GM21447 (cell line): ENCODE measurements at regions not wholly inside any gene's neighbourhood (a gene's known extent, or its start where the extent isn't known, plus 50 kb on each side); places are given as distances from the start of the nearest gene placed in this dataset.

Experiments
- ATAC-seq: cut with Tn5 transposase; IDR thresholded peaks from one replicate; pipeline ENCODE4 v1.9.1; 2021; ENCODE audit not compliant: unreplicated experiment

DNA sequence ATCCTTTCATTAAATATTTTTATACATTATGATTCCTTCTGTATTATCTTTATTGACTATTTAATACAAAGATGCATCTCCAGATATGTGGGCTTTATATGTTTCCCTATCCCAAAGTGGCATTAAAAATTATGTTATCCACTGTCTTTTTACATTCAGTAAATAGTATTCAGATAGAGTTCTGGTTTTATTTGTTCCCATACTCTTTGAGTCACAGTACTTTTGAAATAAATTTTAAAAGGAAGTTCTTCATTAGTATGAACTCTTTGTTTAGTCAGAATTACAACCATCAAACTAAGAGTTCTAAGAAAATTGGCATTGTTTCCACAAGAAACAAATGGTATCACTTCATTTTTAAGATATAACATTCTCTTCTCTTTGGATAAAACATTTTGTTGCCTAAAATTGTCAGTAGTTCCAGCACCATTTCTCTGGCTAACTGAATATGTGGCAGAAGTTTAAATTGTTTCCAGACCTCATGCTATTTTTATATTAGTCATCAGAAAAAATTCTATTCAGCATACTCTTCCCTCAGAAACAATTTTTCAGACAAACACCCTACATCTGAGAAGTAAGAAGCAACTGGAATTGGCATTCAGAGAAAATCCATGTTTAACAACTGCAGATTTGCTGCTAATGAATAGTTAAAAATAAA is 88.5 kb upstream of the COL5A2 start:
- no peak for ATAC-seq

DNA sequence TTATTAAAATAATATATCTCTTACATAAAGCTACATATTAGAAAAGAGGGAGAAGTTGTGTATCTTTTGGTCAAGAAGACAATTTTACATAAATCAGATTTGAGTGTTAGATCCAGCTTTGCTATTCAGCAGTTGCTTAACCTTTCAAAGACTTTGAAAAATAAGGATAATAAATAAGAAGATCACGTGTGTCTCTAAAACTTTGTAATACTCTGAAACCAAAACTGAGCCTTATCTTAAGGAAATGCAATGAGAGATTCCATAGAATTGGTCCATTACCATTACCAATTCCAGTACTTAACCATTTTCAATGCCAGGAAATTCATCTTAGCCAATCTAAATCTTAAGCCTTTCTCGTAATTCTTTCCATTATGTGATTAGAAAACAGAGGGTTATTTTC is 89.2 kb upstream of the COL5A2 start:
- no peak for ATAC-seq

GRCh38 chr2:189273734-189274133 is 94.2 kb upstream of the COL5A2 start:
- no peak for ATAC-seq

DNA sequence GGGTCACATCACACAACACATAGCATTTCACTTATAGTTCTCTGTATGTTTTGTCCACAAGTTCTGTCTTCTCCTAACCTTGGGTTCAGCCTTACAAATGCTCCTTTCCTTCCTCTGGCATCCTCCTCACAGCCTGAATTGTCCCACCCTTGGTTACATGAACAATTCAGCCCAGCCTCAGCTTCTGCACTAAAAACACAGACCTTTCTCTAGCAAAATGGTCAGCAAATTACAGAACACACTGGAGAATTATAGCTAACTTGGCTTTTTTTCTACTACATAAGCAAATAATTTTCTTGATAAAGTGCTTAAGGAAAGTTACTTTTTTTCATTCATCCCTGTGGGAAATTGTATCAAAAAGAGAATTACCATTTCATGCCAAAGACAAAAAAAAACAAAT is 94.8 kb upstream of the COL5A2 start:
- ATAC-seq = no peak

DNA sequence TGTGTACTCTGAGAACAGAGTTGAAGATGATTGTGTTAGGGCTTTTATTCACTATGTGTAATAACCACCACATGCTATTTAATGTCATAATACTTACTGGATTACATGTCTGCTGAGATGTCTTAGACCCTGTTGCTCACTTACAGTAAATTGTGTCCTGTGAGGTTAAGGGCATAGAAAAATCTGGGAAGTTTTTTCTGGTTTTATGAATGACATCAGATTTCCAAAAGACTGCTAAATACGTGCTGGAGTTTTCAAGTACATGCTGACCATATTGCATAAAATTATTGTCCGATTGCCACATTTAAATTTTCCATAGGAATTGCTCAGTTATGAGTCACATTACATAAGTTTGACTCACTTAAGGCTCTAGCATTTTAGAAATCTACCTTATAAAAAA is 96.7 kb upstream of the COL5A2 start:
- ATAC-seq = no peak

DNA sequence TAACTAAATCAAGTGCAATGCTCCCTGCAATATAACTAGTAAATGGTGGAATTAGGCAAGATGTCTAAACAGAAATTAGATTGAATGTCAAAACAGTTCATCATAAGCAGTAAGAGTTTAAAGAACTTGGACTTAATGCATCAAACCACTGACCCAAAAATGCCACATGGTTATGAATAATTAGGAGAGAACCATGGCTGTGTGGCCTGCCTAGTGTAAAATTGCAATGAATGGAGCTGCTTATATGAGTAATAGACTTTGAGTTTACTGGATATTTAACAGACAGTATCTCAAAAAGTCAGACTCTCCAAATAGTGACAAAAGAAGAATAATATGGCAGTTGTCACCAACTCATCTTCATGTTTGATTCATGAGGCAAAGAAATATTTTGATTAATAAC is 101.6 kb upstream of the COL5A2 start:
- ATAC-seq = no peak

GRCh38 chr2:189285349-189285748 is 105.8 kb upstream of the COL5A2 start:
- ATAC-seq = no peak

GRCh38 chr2:189285962-189286645 is 106.5 kb upstream of the COL5A2 start:
- ATAC-seq = no peak

DNA sequence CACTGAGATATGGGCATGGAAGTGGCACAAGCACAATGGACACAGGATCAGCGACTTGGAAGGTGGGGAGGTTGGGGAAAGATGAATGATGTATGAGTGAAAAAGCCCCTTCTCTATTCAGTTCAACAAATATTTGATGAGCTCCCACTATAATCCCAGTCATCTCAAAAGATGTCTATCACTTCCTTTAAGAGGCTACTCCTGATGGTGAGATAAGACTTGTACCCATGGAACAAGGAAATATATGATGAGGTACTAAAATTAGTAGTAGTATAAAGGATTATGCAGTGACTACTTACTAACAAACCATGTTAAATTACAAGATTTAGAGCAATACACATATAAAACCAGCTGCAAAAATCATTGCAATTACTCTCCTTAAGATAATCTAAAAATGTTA is 107.8 kb upstream of the COL5A2 start:
- ATAC-seq = no peak

- ATAC-seq = peak; percentile 80
Observed at GRCh38 chr2:189287982-189288521, 108.5 kb upstream of the COL5A2 start.

DNA sequence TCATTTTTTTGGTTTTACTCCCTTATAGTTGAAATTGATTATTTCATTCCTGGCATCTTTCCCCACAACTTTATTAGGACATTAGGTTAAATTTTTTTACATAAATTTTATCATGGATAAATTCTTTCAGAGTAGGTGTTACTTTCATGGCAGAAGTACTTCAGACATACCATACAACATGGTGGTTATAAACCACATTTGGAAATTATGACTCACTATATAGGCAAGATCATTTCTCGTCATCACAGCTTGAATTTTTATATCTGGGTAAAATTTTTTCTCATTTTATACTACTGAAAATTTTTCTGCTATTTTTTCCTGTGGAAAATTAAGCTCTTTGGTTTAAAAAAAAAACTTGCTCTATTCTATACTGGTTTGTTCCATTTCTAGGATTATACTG is 111.9 kb upstream of the COL5A2 start:
- no peak for ATAC-seq

GRCh38 chr2:189293164-189293563 is 113.6 kb upstream of the COL5A2 start:
- no peak for ATAC-seq

GRCh38 chr2:189297446-189297845 is 117.9 kb upstream of the COL5A2 start:
- no peak for ATAC-seq

DNA sequence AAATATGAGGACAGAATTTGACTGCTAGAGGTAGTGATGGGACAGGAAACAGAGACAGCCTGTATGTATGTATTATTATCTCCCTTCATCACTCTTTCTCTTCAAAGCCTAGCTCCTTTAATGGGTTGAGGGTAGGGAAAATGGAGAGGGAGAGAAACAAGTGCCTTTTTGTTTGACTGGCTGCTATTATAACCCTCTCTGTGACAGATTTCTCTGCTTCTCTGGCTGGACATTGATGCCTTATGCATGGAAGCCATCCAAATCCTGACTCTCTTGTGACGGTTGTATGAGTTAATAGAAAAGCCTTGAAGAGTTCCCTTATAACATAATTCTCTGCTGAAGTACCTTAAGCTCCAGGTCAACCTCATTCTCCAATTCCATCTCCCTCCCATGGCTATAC is 118.5 kb upstream of the COL5A2 start:
- ATAC-seq = no peak

DNA sequence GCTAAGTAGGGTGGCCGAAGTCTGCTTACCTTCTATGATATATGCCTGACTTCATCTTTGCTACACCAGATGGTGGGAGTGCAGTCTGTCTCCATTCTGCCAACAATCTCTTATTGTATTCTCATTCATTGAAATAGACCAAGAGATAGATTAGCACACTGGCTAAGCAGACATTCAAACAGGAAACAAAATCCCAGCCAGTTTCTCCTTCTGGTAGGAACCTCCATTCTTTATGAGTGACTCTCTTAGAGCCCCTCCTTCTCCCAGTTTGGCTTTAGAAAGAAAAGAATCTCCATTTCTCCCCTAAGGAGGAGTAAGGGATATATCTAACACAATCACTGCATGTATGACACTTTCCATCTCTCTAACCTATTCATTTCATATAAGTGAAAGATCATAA is 118.9 kb upstream of the COL5A2 start:
- ATAC-seq = no peak

GRCh38 chr2:189299974-189300373 is 120.4 kb upstream of the COL5A2 start:
- ATAC-seq = no peak

- no peak for ATAC-seq
Observed at GRCh38 chr2:189300916-189301315, 121.4 kb upstream of the COL5A2 start.

DNA sequence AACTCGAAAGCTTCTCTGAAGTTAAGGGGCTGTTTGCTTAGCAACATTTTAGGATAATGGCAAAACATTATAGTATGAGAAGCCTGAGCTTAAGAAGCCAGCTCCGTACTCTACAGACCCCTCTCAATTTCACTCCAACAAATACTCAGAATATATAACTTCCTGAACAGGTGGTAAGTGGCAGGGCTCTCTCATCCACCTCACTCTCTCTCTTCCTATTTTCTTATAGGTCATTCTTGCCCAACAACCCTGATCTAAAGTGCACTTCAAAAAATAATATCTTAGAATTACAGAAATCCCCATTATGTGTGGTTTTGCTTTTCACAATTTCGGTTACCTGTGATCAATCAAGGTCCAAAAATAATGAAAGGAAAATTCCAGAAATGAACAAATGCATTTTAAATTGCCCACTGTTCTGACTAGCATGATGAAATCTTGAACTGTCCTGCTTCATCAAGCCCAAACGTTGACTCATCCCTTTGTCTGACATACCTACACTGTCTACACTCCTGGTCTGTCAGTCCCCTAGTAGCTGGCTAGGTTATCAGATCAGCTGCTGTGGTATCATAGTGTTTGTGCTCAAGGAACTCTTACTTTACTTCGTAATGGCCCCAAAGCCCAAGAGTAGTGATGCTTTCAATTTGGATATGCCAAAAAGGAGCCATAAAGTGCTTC is 122.8 kb upstream of the COL5A2 start:
- ATAC-seq = no peak

DNA sequence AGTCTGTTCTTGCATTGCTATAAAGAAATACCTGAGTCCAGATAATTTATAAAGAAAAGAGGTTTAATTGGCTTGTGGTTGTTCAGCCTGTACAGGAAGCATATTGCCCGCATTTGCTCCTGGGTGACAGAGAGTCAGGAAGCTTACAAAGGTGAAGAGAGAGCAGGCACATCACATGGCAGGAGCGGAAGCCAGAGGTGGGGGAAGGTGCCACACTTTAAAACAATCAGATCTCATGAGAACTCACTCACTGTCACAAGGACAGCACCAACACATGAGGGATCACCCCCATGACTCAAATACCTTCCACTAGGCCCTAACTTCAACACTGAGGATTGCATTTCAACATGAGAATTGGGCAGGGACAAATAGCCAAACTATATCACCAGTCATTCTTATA is 124.8 kb upstream of the COL5A2 start:
- no peak for ATAC-seq

GRCh38 chr2:189305291-189305943 is 125.9 kb upstream of the COL5A2 start:
- no peak for ATAC-seq

DNA sequence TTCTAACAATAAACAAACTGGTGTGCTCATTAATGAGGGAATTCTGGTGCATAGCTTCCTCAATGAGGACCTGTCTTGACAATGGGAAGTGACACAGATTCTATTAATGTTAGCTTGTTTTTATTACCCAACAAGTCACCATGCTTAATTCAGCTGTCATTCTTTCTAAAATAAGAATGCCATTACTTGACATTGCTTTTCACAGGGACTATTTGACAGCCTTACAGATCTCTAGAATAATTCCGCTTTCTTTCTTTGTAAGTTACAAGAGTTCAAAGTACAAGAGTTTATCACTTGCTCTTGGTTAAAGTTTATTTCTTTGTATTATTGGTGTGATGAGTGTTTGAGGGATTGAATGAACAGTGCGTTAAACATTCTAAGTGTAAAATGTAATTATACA is 127.0 kb upstream of the COL5A2 start:
- ATAC-seq = no peak
